ENCODE measurements at regions not wholly inside any gene's neighbourhood (a gene's known extent, or its start where the extent isn't known, plus 50 kb on each side); places are given as distances from the start of the nearest gene placed in this dataset.

- no peak for DNase-seq (ENCODE audit: low read depth, low spot score)
Observed at GRCh38 chr1:96281491-96281890, 440.1 kb upstream of the PTBP2 start.

- DNase-seq (ENCODE audit: low read depth, low spot score) = no peak
Observed at GRCh38 chr1:96290033-96290432, 431.6 kb upstream of the PTBP2 start.

GRCh38 chr1:96290801-96291200 lies 430.8 kb upstream of the PTBP2 start:
- DNase-seq (ENCODE audit: low read depth, low spot score) = no peak

DNA sequence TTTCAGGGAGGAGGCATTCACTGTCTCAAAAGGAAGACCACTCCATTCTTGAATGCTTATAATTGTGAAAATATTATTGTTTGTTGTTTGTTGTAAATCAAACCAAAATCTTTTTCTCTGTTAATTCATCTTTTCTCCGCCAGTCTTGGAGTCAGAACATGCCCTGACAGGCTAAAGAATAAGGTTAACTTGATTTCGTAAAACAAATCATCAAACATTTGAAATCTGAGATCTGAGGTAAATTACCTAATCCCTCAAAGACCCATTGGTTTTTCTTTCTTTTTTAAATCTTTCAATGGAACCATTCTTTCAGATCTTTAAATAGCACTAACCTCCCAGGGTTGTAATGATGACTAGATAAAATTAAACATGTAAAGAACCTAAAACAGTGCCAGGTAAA lies 430.1 kb upstream of the PTBP2 start:
- DNase-seq (ENCODE audit: low read depth, low spot score) = no peak

- no peak for DNase-seq (ENCODE audit: low read depth, low spot score)
Observed at GRCh38 chr1:96292141-96292540, 429.4 kb upstream of the PTBP2 start.

- DNase-seq (ENCODE audit: low read depth, low spot score) = no peak
Observed at GRCh38 chr1:96296991-96297390, 424.6 kb upstream of the PTBP2 start.

- DNase-seq (ENCODE audit: low read depth, low spot score) = no peak
Observed at GRCh38 chr1:96306809-96307560, 414.6 kb upstream of the PTBP2 start.

DNA sequence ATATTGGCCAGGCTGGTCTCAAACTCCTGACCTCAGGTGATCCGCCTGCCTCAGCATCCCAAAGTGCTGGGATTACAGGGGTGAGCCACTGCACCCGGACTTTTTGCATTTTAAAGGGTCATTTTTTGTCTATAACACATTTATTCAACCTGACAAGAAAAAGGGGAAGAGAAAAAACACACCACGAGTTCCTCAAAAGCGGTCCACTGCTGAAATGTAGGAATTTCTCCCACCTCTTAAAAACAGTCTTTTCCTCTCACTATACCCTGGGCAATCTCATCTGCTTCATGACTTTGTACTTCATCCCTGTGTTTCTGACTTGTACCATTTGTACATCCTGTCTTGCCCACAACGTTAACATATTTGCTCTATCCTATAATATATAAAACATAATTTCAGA lies 413.3 kb upstream of the PTBP2 start:
- DNase-seq (ENCODE audit: low read depth, low spot score) = no peak

- no peak for DNase-seq (ENCODE audit: low read depth, low spot score)
Observed at GRCh38 chr1:96309783-96310182, 411.8 kb upstream of the PTBP2 start.

DNA sequence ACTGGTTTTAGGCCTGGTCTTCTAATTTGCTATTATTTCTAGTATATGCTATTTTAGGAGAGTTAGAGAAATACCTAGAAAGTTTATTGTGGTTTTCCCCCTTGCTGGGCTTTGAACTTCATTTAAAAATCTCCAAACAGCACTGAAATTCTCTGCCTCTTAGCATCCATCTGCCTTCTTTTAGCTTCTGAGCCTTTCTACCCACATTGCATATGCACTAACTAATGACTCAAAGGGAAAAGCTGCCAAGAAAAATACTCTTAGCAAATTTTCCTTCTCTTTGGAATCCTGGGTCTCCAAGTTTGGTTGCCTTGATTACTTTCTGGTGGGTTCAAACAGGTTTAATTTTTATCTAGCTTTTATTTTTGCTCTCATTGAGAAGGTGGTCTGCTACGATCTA lies 408.4 kb upstream of the PTBP2 start:
- no peak for DNase-seq (ENCODE audit: low read depth, low spot score)

- no peak for DNase-seq (ENCODE audit: low read depth, low spot score)
Observed at GRCh38 chr1:96329121-96329520, 392.5 kb upstream of the PTBP2 start.

- DNase-seq (ENCODE audit: low read depth, low spot score) = no peak
Observed at GRCh38 chr1:96331596-96331995, 390.0 kb upstream of the PTBP2 start.

DNA sequence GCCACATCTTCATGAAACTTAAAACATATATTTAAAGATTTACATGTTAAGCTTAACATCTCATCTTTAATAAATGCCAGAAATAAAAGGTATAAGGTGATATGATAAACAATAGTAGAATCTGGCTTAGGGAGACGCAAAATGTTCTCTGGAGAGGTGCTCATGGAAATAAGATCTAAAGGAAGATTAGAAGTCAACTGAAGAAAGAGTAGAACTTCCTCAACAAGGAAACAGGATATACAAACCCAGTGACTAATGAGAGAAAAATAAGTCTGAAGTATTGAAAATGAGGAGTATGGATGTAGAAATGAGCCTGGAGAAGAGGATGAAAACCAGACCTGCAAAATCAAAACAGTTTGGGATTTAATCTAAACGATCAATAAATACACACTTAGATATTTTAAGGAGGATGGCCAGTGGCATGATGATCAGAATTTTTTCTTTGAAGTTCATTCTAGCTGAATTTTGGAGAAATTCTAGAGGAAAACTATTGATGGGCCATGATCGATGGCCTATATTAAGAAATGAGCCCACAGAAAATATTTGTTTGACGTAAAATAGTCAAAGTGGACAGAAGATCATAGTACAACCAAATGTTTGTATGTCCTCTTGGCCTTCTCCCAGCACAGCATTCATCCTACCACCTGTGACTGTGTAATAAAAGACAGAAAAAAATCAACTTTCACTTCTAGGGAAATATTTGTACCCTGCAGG lies 387.9 kb upstream of the PTBP2 start:
- DNase-seq (ENCODE audit: low read depth, low spot score) = no peak

DNA sequence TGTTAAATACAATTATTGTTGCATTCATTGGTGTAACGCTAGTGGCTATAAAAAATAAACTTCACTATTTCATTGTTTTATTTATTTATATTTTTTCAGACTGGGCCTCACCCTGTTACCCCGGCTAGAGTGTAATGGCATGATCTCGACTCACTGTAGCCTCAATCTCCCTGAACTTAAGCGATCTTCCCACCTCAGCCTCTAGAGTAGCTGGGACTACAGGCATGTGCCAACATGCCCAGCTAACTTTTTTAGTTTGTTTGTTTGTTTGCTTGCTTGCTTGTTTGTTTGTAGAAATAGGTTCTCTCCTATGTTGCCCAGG lies 387.4 kb upstream of the PTBP2 start:
- no peak for DNase-seq (ENCODE audit: low read depth, low spot score)

DNA sequence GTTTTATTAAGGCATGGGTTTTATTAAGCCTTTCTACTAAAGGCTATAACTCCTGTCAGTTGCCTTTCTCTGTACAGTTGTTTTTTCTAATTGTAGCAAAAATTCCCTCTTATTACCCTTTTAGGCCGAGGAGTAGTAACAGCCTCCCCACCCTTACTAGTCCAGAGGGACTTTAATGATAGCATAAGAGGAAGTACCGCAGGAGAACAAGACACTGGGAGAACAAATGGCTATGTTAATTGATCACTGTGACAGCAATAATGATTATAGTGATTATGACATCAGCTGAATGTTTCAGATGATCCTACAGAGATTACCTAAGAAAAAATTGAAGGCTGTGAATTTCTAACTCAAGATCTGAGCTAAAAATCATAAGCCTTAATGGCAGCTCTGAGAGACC lies 383.0 kb upstream of the PTBP2 start:
- DNase-seq (ENCODE audit: low read depth, low spot score) = no peak

DNA sequence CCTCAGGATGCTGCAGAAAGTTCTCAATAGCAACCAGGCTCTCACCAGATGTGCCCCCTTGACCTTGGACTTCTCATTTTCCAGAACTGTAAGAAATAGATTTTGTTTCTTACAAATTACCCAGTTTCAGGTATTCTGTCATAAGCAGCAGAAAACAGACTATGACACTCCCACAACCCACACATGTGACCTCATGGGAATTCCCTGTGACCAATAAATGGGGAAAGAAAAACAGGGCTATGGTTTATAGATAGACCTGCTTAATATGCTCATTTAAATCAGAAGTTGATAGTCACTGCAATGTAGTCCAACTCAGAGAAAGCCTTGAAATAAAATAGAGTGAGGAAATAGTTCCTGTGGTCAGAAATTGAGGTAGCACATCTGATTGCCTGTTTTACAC lies 380.9 kb upstream of the PTBP2 start:
- DNase-seq (ENCODE audit: low read depth, low spot score) = no peak

DNA sequence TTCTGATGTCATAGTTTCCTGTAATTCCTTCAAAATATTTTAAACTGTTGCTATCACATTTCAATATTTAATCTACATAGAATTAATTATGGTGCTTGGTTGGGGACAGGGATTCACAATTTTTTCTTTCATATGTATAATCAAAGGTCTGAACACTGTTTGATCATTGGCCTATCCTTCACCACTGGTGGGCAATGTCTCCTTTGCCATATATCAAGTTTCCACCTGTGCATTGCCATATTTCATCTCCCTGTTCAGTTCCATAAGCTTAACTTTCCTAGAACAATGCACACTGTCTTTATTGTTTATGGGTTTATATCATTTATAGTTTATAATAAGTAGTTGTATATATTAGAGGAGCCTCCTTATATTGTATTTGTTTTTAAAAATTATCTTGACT lies 374.9 kb upstream of the PTBP2 start:
- no peak for DNase-seq (ENCODE audit: low read depth, low spot score)

DNA sequence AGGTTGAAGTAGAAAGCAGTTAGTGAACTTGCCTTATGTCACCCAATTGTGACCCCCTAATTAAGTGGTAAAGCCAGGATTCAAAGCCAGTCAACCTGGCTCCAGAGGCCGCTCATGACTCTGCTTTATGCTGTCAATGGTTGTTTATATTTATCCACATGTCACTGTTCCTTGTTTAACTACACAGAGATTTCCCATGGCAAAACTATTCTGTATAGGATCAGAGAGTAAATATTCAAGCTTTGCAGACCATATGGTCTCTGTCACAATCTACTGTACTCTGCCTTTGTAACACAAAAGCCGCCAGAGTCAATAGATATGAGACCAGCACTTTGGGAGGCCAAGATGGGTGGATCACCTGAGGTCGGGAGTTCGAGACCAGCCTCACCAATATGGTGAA lies 371.7 kb upstream of the PTBP2 start:
- no peak for DNase-seq (ENCODE audit: low read depth, low spot score)

GRCh38 chr1:96352733-96353132 lies 368.9 kb upstream of the PTBP2 start:
- DNase-seq (ENCODE audit: low read depth, low spot score) = no peak

- no peak for DNase-seq (ENCODE audit: low read depth, low spot score)
Observed at GRCh38 chr1:96355521-96355920, 366.1 kb upstream of the PTBP2 start.

DNA sequence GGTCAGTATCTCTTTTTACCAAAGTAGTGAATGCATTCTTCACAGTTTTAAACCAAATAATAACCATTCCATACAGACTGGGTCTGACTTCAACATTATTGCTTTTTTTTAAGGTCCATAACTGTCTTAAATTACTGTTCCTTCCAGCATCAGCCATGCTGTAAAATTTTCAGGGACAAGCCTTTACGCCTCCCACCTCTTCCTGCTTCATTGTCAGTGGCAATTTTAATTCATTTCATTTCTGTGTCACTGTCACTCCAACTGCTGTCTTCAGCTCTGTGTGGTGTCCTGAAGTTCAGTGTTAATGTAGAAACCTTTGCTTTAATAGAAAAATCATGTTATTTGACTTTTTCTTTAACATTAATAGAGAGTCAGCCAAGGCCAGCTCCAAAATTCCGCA lies 365.6 kb upstream of the PTBP2 start:
- DNase-seq (ENCODE audit: low read depth, low spot score) = no peak

DNA sequence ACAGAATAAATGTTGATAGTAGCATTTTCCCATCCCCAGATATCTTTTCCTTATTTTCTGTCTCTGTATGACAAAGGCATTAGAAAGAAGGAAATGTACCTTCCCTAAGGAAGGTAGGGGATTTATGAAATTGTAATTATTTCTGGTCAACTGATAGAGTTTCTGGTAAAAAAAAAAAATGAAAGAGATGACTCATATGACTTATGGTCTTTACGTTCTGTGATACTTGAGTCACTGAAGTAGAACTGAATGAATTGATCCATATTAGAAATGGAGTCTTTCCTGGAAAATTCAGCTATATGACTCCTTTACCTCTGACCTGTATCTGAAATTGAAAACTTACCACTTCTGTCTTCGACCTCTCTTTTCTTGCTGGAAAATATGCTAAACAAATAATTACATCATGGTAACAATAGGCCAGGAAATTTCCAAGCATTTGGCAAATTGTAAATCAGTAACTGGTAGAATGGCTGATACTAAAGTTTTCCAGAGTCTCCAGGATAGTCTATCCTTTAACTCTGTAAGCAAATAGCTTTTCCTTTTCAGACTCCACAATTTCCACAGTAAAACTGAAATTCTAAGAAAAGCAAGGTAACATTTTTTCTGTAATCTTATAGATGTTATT lies 364.3 kb upstream of the PTBP2 start:
- no peak for DNase-seq (ENCODE audit: low read depth, low spot score)

DNA sequence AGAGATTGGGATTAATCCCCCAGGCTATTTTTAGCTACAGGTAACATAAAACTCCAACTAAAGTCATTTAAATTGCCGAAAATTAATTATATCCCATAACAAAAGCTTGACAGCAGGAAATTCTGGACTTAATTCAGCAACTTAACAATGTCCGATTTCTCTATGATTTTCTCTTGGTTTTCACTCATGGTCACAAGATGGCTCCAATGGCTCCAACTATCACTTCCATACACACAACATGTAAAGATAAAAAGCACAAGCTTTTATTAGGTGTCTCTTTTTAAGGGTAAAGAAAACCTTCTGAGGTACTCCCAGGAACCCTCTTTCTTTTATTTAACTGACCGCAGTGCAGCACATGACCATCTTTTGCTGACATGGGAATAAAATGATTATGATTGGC lies 363.5 kb upstream of the PTBP2 start:
- no peak for DNase-seq (ENCODE audit: low read depth, low spot score)

Data from ELF-1 (cell line).